H9 (cell line): ENCODE measurements at regions not wholly inside any gene's neighbourhood (a gene's known extent, or its start where the extent isn't known, plus 50 kb on each side); places are given as distances from the start of the nearest gene placed in this dataset.

Source experiments
- DNase-seq: peaks from one replicate; pipeline ENCODE4 v3.0.0-alpha.2; 2017
- H2AFZ ChIP-seq: one replicate; pipeline ENCODE4 v1.6.1; 2013; ENCODE audit warnings: mild to moderate bottlenecking, low read length, control low read depth, moderate library complexity
- H2AK5ac ChIP-seq: 2 replicates; pipeline ENCODE4 v1.6.1; 2013; ENCODE audit warnings: low read length, control low read depth, mixed read lengths; ENCODE audit not compliant: insufficient read length
- H2BK120ac ChIP-seq: one replicate; pipeline ENCODE4 v1.6.1; 2013; ENCODE audit warnings: low read depth, mild to moderate bottlenecking, low read length, control low read depth, inconsistent platforms; ENCODE audit not compliant: poor library complexity, severe bottlenecking
- H2BK12ac ChIP-seq: 2 replicates; pipeline ENCODE4 v1.6.1; 2013; ENCODE audit warnings: low read length, control low read depth, mixed read lengths, low read depth; ENCODE audit not compliant: insufficient read length
- H2BK15ac ChIP-seq: 2 replicates; pipeline ENCODE4 v1.6.1; 2013; ENCODE audit warnings: low read depth, low read length, control low read depth
- H2BK20ac ChIP-seq: one replicate; pipeline ENCODE4 v1.6.1; 2013; ENCODE audit warnings: low read depth, mild to moderate bottlenecking, low read length, control low read depth, inconsistent platforms; ENCODE audit not compliant: poor library complexity, severe bottlenecking
- H2BK5ac ChIP-seq: 2 replicates; pipeline ENCODE4 v1.6.1; 2013; ENCODE audit warnings: low read length, control low read depth, mixed read lengths; ENCODE audit not compliant: insufficient read length
- H3K14ac ChIP-seq: 2 replicates; pipeline ENCODE4 v1.6.1; 2013; ENCODE audit warnings: low read length, control low read depth; ENCODE audit not compliant: insufficient read depth
- H3K18ac ChIP-seq: 2 replicates; pipeline ENCODE4 v1.6.1; 2013; ENCODE audit warnings: low read depth, mild to moderate bottlenecking, mixed read lengths, low read length, control low read depth; ENCODE audit not compliant: insufficient read length
- H3K23ac ChIP-seq: 2 replicates; pipeline ENCODE4 v1.6.1; 2013; ENCODE audit warnings: low read length, control low read depth, mixed read lengths, low read depth; ENCODE audit not compliant: insufficient read length
- H3K23me2 ChIP-seq: 2 replicates; pipeline ENCODE4 v1.6.1; 2013; ENCODE audit warnings: low read depth, mild to moderate bottlenecking, mixed read lengths, low read length, control low read depth; ENCODE audit not compliant: insufficient read length, poor library complexity, severe bottlenecking
- H3K27ac ChIP-seq: 2 replicates; pipeline ENCODE4 v1.5.1; 2013; ENCODE audit warnings: low read length, control low read depth, mixed read lengths, low read depth; ENCODE audit not compliant: insufficient read length
- H3K27me3 ChIP-seq: 2 replicates; pipeline ENCODE4 v1.6.1; 2013; ENCODE audit warnings: low read length, control low read depth, inconsistent platforms; ENCODE audit not compliant: insufficient read depth
- H3K4ac ChIP-seq: 2 replicates; pipeline ENCODE4 v1.6.1; 2013; ENCODE audit warnings: low read depth, mild to moderate bottlenecking, control low read depth, inconsistent platforms, low read length, moderate library complexity
- H3K4me1 ChIP-seq: 2 replicates; pipeline ENCODE4 v1.6.1; 2013; ENCODE audit warnings: low read length, control low read depth, inconsistent platforms; ENCODE audit not compliant: insufficient read depth
- H3K4me2 ChIP-seq: 2 replicates; pipeline ENCODE4 v1.6.1; 2013; ENCODE audit warnings: low read length, control low read depth, mixed read lengths; ENCODE audit not compliant: insufficient read length, insufficient read depth
- H3K56ac ChIP-seq: 2 replicates; pipeline ENCODE4 v1.6.1; 2013; ENCODE audit warnings: low read depth, mild to moderate bottlenecking, mixed read lengths, low read length, control low read depth; ENCODE audit not compliant: insufficient read length
- H3K79me1 ChIP-seq: 2 replicates; pipeline ENCODE4 v1.6.1; 2013; ENCODE audit warnings: low read depth, mild to moderate bottlenecking, moderate library complexity, low read length, control low read depth, inconsistent platforms; ENCODE audit not compliant: insufficient read depth, poor library complexity, severe bottlenecking
- H3K79me2 ChIP-seq: 2 replicates; pipeline ENCODE4 v1.6.1; 2013; ENCODE audit warnings: low read length, control low read depth, inconsistent platforms; ENCODE audit not compliant: insufficient read depth
- H3K9ac ChIP-seq: 2 replicates; pipeline ENCODE4 v1.6.1; 2013; ENCODE audit warnings: low read length, control low read depth, mixed read lengths; ENCODE audit not compliant: insufficient read length; ENCODE audit errors: extremely low read depth
- H3K9me3 ChIP-seq: one replicate; pipeline ENCODE4 v1.6.1; 2013; ENCODE audit warnings: low read depth, low read length, inconsistent platforms; ENCODE audit not compliant: control insufficient read depth
- H3T11ph ChIP-seq: one replicate; pipeline ENCODE4 v1.6.1; 2013; ENCODE audit warnings: mild to moderate bottlenecking, low read length, control low read depth, inconsistent platforms
- H4K20me1 ChIP-seq: one replicate; pipeline ENCODE4 v1.6.1; 2013; ENCODE audit not compliant: control insufficient read depth, insufficient read length, insufficient read depth
- H4K5ac ChIP-seq: 2 replicates; pipeline ENCODE4 v1.6.1; 2013; ENCODE audit warnings: low read depth, mild to moderate bottlenecking, mixed read lengths, low read length, control low read depth; ENCODE audit not compliant: insufficient read length
- H4K8ac ChIP-seq: replicated peaks from 2 replicates; pipeline ENCODE4 v1.6.1; 2013; ENCODE audit warnings: low read length, control low read depth, mixed read lengths, low read depth; ENCODE audit not compliant: insufficient read length
- H4K91ac ChIP-seq: 2 replicates; pipeline ENCODE4 v1.6.1; 2013; ENCODE audit warnings: low read depth, mild to moderate bottlenecking, moderate library complexity, mixed read lengths, low read length, control low read depth; ENCODE audit not compliant: insufficient read length
- H3K27ac Mint-ChIP-seq, 3 experiments: 2 replicates in 2 of 3; 3 replicates in 1 of 3; pipeline ENCODE4 v1.8.0; 2020 to 2021; ENCODE audit warnings: mixed read lengths in 3 of 3, mild to moderate bottlenecking in 1 of 3, moderate library complexity in 1 of 3
- H3K27me3 Mint-ChIP-seq: 2 replicates; pipeline ENCODE4 v1.8.0; 2021; ENCODE audit warnings: low read depth, mild to moderate bottlenecking, moderate library complexity, mixed read lengths
- H3K36me3 Mint-ChIP-seq, 3 experiments: 2 replicates in 2 of 3; 3 replicates in 1 of 3; pipeline ENCODE4 v1.8.0; 2020 to 2021; ENCODE audit warnings: low read depth in 3 of 3, mixed read lengths in 3 of 3; ENCODE audit not compliant: insufficient read depth in 1 of 3
- H3K4me1 Mint-ChIP-seq, 2 experiments: 2 replicates each; pipeline ENCODE4 v1.8.0; 2020; ENCODE audit warnings: mixed read lengths in 2 of 2
- H3K4me3 Mint-ChIP-seq, 2 experiments: 2 replicates in 1 of 2; 3 replicates in 1 of 2; pipeline ENCODE4 v1.8.0; 2020 to 2021; ENCODE audit warnings: mild to moderate bottlenecking in 2 of 2, mixed read lengths in 2 of 2, moderate library complexity in 1 of 2
- H3K9me3 Mint-ChIP-seq, 2 experiments: 2 replicates in 1 of 2; 3 replicates in 1 of 2; pipeline ENCODE4 v1.8.0; 2020; ENCODE audit warnings: mild to moderate bottlenecking in 2 of 2, mixed read lengths in 2 of 2, moderate library complexity in 1 of 2
- CTCF ChIP-seq: fragments of 200-600 bp; sonication (generic); conservative IDR thresholded peaks from 3 replicates; pipeline ENCODE4 v1.8.0; 2021; ENCODE audit warnings: antibody characterized with exemption, mild to moderate bottlenecking
- WGBS: extraction: QIAGEN DNeasy Blood & Tissue Kit; methylation state at CpG from one replicate; pipeline ENCODE4 v1.1.7; 2013; ENCODE audit warnings: missing lambda C conversion rate, low lambda C conversion rate, mixed read lengths; ENCODE audit not compliant: insufficient read length; ENCODE audit errors: extremely low coverage; 5-methylcytosine and 5-hydroxymethylcytosine counted together

- Histone ChIP-seq H3K79me2 (no peaks in the 10 kb centered on the region), H3K4ac (no peak overlapping the region), H3K27me3 (no peaks in the 10 kb centered on the region), H2BK120ac (no peak overlapping the region), H3K14ac (no peak overlapping the region), H3K4me1 (no peaks in the 10 kb centered on the region), H3K79me1 (no peaks in the 10 kb centered on the region), H4K8ac (no peak overlapping the region), H2BK20ac (no peak overlapping the region), H4K20me1 (no peaks in the 10 kb centered on the region), H3K4me2 (no peak overlapping the region), H4K91ac (no peak overlapping the region), H2AK5ac (no peak overlapping the region), H3K27ac (no peak overlapping the region), H3K9ac (no peak overlapping the region), H3K18ac (no peak overlapping the region), H2BK15ac (no peak overlapping the region), H3K9me3 (no peaks in the 10 kb centered on the region), H2BK12ac (no peak overlapping the region), H3T11ph (no peak overlapping the region), H3K23me2 (no peaks in the 10 kb centered on the region), H3K56ac (no peak overlapping the region), H2AFZ (no peak overlapping the region), H4K5ac (no peak overlapping the region), H3K23ac (no peak overlapping the region), H2BK5ac (no peak overlapping the region)
- Mint-ChIP-seq H3K4me3 (no peak overlapping the region), H3K9me3 (peaks cover 0 to 1% of the 10 kb centered on the region in 2 experiments; a peak in 2 of 5 replicates), H3K4me1 (peaks cover 9 to 15% of the 10 kb centered on the region in 2 experiments), H3K27me3 (no peaks in the 10 kb centered on the region), H3K27ac (no peak overlapping the region), H3K36me3 (no peaks in the 10 kb centered on the region)
- DNase-seq = no peak
- no CpG with 5 or more reads among the region's 7 CpGs for WGBS
- TF ChIP-seq CTCF = no peak
These were observed 180.3 kb upstream of the TACR1 start for GRCh38 chr2:75379476-75380210.
